HepG2 (cell line): ENCODE measurements at regions not wholly inside any gene's neighbourhood (a gene's known extent, or its start where the extent isn't known, plus 50 kb on each side); places are given as distances from the start of the nearest gene placed in this dataset.

Experiments used
- ATAC-seq: fragments of 200-7000 bp; cut with Tn5 transposase; 3 replicates; pipeline ENCODE4 v1.9.1; 2020; ENCODE audit warnings: mild to moderate bottlenecking, moderate library complexity
- BruUV-seq: library from RNA; stranded (reverse); fragments of 400-500 nt; replicated peaks from 2 replicates; lab custom pipeline; 2021; lab: Mats Ljungman, UMichigan
- CTCF ChIA-PET: fragments of 300-600 bp; formaldehyde crosslinking; extraction: SDS; loops from one replicate; lab custom pipeline; 2021; ENCODE audit warnings: low total read pairs, inconsistent platforms, low intra/inter-chr PET ratio; lab: Yijun Ruan, JAX
- POLR2A ChIA-PET: fragments of 350-600 bp; sonication (Branson Sonifier 250); formaldehyde crosslinking; loops from one replicate; lab custom pipeline; 2020; ENCODE audit warnings: antibody characterized with exemption, inconsistent platforms; lab: Yijun Ruan, JAX
- DNase-seq: peaks from one replicate; pipeline ENCODE4 v3.0.0-alpha.2; 2015; ENCODE audit warnings: low spot score
- FAIRE-seq: peaks from 3 replicates; lab custom pipeline; 2011; peaks lifted over from hg19 to GRCh38; lab: Jason Lieb, UNC
- H2AFZ ChIP-seq: one replicate; pipeline ENCODE4 v1.6.1; 2011; ENCODE audit warnings: low read length, inconsistent platforms
- H3K27ac ChIP-seq: fragments of 300-600 bp; 3 replicates; pipeline ENCODE4 v1.8.0; 2011; ENCODE audit warnings: mixed run types, mild to moderate bottlenecking, mixed read lengths, low read length, inconsistent platforms; ENCODE audit not compliant: insufficient read depth; ENCODE audit errors: extremely low read length
- H3K27me3 ChIP-seq, 2 experiments: fragments of 200-600 bp in 1 of 2; 2 replicates in 1 of 2; 3 replicates in 1 of 2; pipeline versions ENCODE4 v1.6.0 to v1.8.0; 2011; ENCODE audit warnings: low read length in 2 of 2, mild to moderate bottlenecking in 2 of 2, moderate library complexity in 2 of 2, inconsistent platforms in 1 of 2; ENCODE audit not compliant: insufficient read depth in 2 of 2, control insufficient read depth in 1 of 2
- H3K36me3 ChIP-seq, 2 experiments: fragments of 200-600 bp in 1 of 2; replicated peaks in 1 of 2; 2 replicates in 1 of 2; 3 replicates in 1 of 2; pipeline versions ENCODE4 v1.5.1 to v1.8.0; 2011; ENCODE audit warnings: low read length in 2 of 2, inconsistent platforms in 1 of 2; ENCODE audit not compliant: insufficient read depth in 2 of 2, control insufficient read depth in 1 of 2
- H3K4me1 ChIP-seq: 2 replicates; pipeline ENCODE4 v1.5.1; 2012; ENCODE audit warnings: low read length, inconsistent platforms; ENCODE audit not compliant: insufficient read depth
- H3K4me2 ChIP-seq: 2 replicates; pipeline ENCODE4 v1.6.0; 2011; ENCODE audit warnings: low read depth, low read length, inconsistent platforms
- H3K4me3 ChIP-seq, 3 experiments: fragments of 200-600 bp in 1 of 3; sonication (generic), shearing (Covaris generic) in 1 of 3; replicated peaks in 1 of 3; 2 replicates each; pipeline ENCODE4 v1.5.1; 2011 to 2016; ENCODE audit warnings: low read length in 3 of 3, inconsistent platforms in 2 of 3, low read depth in 2 of 3, mild to moderate bottlenecking in 2 of 3, control low read depth in 1 of 3, mixed read lengths in 1 of 3; ENCODE audit not compliant: insufficient read depth in 1 of 3
- H3K79me2 ChIP-seq: one replicate; pipeline ENCODE4 v1.6.1; 2011; ENCODE audit warnings: low read length, inconsistent platforms; ENCODE audit not compliant: insufficient read depth
- H3K9ac ChIP-seq: 2 replicates; pipeline ENCODE4 v1.6.0; 2011; ENCODE audit warnings: mild to moderate bottlenecking, low read depth, low read length, inconsistent platforms; ENCODE audit not compliant: insufficient read depth
- H3K9me3 ChIP-seq: 2 replicates; pipeline ENCODE4 v1.5.1; 2012; ENCODE audit warnings: mild to moderate bottlenecking, low read length
- H4K20me1 ChIP-seq: 2 replicates; pipeline ENCODE4 v1.6.0; 2011; ENCODE audit warnings: inconsistent platforms, mild to moderate bottlenecking, low read length, moderate library complexity; ENCODE audit not compliant: insufficient read depth
- CBX5 ChIP-seq: sonication (generic); formaldehyde crosslinking; IDR thresholded peaks from 2 replicates; pipeline ENCODE4 v1.4.0; 2020; ENCODE audit warnings: missing genetic modification reagents, borderline replicate concordance
- CREM ChIP-seq, 2 experiments: sonication (generic) in 1 of 2; formaldehyde crosslinking in 1 of 2; IDR thresholded peaks; 2 replicates each; pipeline versions ENCODE4 v1.4.0 to v1.6.1; 2016 to 2020; ENCODE audit warnings: antibody characterized with exemption in 1 of 2, mild to moderate bottlenecking in 1 of 2, missing genetic modification reagents in 1 of 2
- FOXA1 ChIP-seq, 2 experiments: fragments of 450-650 bp in 1 of 2; sonication (generic) in 1 of 2; formaldehyde crosslinking in 1 of 2; IDR thresholded peaks; 2 replicates each; pipeline versions ENCODE4 v1.4.0 to v1.6.1; 2016 to 2020; ENCODE audit warnings: missing genetic modification reagents in 1 of 2
- GATAD2A ChIP-seq: IDR thresholded peaks from 2 replicates; pipeline ENCODE4 v1.6.1; 2016
- HMGA1 ChIP-seq: sonication (generic); formaldehyde crosslinking; conservative IDR thresholded peaks from 2 replicates; pipeline ENCODE4 v1.4.0; 2020; ENCODE audit warnings: missing genetic modification reagents
- HNF1B ChIP-seq: sonication (generic); formaldehyde crosslinking; IDR thresholded peaks from 2 replicates; pipeline ENCODE4 v1.5.1; 2020; ENCODE audit warnings: mild to moderate bottlenecking, moderate library complexity, missing genetic modification reagents
- HNF4A ChIP-seq: sonication (generic); formaldehyde crosslinking; IDR thresholded peaks from 2 replicates; pipeline ENCODE4 v1.4.0; 2020; ENCODE audit warnings: missing genetic modification reagents
- JARID2 ChIP-seq: sonication (generic); formaldehyde crosslinking; IDR thresholded peaks from 2 replicates; pipeline ENCODE4 v1.8.1; 2023; ENCODE audit warnings: missing genetic modification reagents, inconsistent platforms; ENCODE audit not compliant: insufficient replicate concordance
- MAFF ChIP-seq: IDR thresholded peaks from 2 replicates; pipeline ENCODE4 v1.6.1; 2011; ENCODE audit warnings: low read depth, low read length, improper control_type of control experiment
- MAFK ChIP-seq, 2 experiments: IDR thresholded peaks in 1 of 2; conservative IDR thresholded peaks in 1 of 2; 2 replicates each; pipeline ENCODE4 v1.6.1; 2011; ENCODE audit warnings: improper control_type of control experiment in 2 of 2, low read length in 2 of 2
- MAX ChIP-seq: IDR thresholded peaks from 2 replicates; pipeline ENCODE4 v1.6.1; 2012; ENCODE audit warnings: inconsistent platforms
- RXRB ChIP-seq: IDR thresholded peaks from 2 replicates; pipeline ENCODE4 v1.6.1; 2016; ENCODE audit warnings: borderline replicate concordance, missing genetic modification reagents, missing compliant biosample characterization
- SMYD3 ChIP-seq: sonication (generic); formaldehyde crosslinking; IDR thresholded peaks from 2 replicates; pipeline ENCODE4 v1.8.1; 2023; ENCODE audit warnings: mild to moderate bottlenecking, missing genetic modification reagents
- ZFP1 ChIP-seq: IDR thresholded peaks from 2 replicates; pipeline ENCODE4 v1.6.1; 2016
- ZNF343 ChIP-seq: sonication (generic); formaldehyde crosslinking; IDR thresholded peaks from 2 replicates; pipeline ENCODE4 v1.4.0; 2020; ENCODE audit warnings: mild to moderate bottlenecking, missing genetic modification reagents
- ZNF567 ChIP-seq: sonication (generic); formaldehyde crosslinking; IDR thresholded peaks from 2 replicates; pipeline ENCODE4 v1.8.1; 2023; ENCODE audit warnings: mild to moderate bottlenecking, missing genetic modification reagents, borderline replicate concordance
- WGBS: methylation state at CpG from one replicate; pipeline ENCODE4 v1.1.6; 2017; ENCODE audit warnings: low lambda C conversion rate; 5-methylcytosine and 5-hydroxymethylcytosine counted together
- in situ Hi-C: cut with HindIII; loops from 2 replicates; pipeline ENCODE4 v1.10.0; 2017; ENCODE audit warnings: low pct_unique_long_range_greater_than_20kb; ENCODE audit not compliant: extremely low pct_ligation_motif_present
- intact Hi-C: fragments of 100-400 bp; cut with micrococcal nuclease; formaldehyde crosslinking; loops from one replicate; pipeline ENCODE4 v1.10.0; 2022; ENCODE audit not compliant: unreplicated experiment
- TF ChIP-seq, protein P1 (sequence below): sonication (generic); formaldehyde crosslinking; IDR thresholded peaks from 2 replicates; pipeline ENCODE4 v1.4.0; 2020; ENCODE audit warnings: missing genetic modification reagents

DNA sequence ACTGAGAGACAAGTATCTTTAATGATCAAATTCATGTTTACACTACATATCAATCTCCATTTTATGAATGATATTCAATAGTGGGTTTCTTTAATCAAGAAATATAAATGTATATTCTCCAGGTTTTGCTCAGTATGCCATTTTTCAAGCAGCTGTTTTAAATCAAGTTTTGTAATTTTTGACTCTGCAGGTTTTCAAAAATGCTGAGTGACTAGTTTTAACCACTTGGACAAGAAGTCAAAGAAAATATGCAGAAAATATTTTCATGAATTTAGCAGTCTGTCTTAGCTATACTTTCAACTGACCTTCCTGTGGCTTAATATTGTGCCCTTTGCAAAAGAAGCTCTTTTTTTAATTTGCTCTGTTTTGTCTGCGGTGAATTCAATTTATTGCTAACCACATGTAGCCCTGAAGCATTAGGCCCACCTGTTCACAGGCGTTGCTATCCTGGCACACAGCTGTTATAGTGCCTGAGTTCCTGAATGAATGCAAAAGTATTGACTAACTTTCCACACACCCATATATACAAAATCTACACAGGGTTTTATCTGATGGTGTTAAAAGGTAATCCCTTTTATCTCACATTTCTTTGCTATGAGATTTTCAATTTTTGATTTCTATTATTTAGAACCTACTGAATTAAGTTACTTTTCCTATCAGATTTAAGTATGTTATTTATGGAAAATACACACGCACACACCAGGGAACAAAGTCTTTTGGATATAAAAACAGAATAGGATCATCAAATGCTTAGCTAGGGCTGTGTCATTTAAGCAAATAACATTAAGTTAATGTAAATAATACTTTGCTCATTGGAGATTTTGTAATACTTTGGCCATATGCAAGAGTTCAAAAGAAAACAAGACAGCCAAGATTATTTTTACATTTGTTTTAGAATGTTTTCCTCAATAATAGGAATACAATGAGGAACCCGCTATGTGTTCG, 1166.1 kb upstream of the GBE1 start:
- Histone ChIP-seq H3K79me2 (no peaks in the 10 kb centered on the region), H3K27me3 (no peaks in the 10 kb centered on the region), H3K4me1 (peaks cover 17% of the 10 kb centered on the region), H3K9ac (no peak overlapping the region), H3K27ac (peak overlapping the region; percentile 37), H3K4me3 (peak overlapping the region in 1 of 3 experiments; percentile 29; a peak in 2 of 6 replicates), H3K36me3 (no peaks in the 10 kb centered on the region), H3K4me2 (peak overlapping the region; percentile 42), H2AFZ (no peak overlapping the region), H3K9me3 (no peaks in the 10 kb centered on the region), H4K20me1 (no peaks in the 10 kb centered on the region)
- in situ Hi-C loops (no loop called here), intact Hi-C loops (no loop called here)
- ATAC-seq (peak; percentile 94), FAIRE-seq (no peak), DNase-seq (peak; percentile 52)
- ChIA-PET CTCF (no interaction called here), POLR2A (no interaction called here)
- 11% methylated on average over 5 of the region's 5 CpGs for WGBS
- BruUV-seq = no TSS peak
- TF ChIP-seq HMGA1 = no peak
- no peak for TF ChIP-seq JARID2 (CRISPR knock-in tag)
- no peak for TF ChIP-seq ZFP1 (CRISPR knock-in tag)
- TF ChIP-seq MAX = no peak
- 0 out of 2 replicates have a peak, but pooled peaks have one; percentile 51 for TF ChIP-seq FOXA1 (IDR thresholded peaks at IDR 0.05)
- 0 out of 2 replicates have a peak, but pooled peaks have one; percentile 24 for TF ChIP-seq FOXA1 (CRISPR knock-in tag; IDR thresholded peaks at IDR 0.05)
- no peak for TF ChIP-seq RXRB (CRISPR knock-in tag)
- TF ChIP-seq ZNF343 (CRISPR knock-in tag) = no peak
- peak; percentile 38; the same call in 1 of the 2 replicates for TF ChIP-seq GATAD2A
- TF ChIP-seq, protein P1, sequence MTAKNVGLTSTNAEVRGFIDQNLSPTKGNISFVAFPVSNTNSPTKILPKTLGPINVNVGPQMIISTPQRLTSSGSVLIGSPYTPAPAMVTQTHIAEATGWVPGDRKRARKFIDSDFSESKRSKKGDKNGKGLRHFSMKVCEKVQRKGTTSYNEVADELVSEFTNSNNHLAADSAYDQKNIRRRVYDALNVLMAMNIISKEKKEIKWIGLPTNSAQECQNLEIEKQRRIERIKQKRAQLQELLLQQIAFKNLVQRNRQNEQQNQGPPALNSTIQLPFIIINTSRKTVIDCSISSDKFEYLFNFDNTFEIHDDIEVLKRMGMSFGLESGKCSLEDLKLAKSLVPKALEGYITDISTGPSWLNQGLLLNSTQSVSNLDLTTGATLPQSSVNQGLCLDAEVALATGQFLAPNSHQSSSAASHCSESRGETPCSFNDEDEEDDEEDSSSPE (CRISPR knock-in tag) = no peak
- peak; percentile 64 for TF ChIP-seq MAFF
- TF ChIP-seq HNF4A (CRISPR knock-in tag) = peak; percentile 42
- 0 out of 2 replicates have a peak, but pooled peaks have one; percentile 15 for TF ChIP-seq CREM (IDR thresholded peaks at IDR 0.05)
- no peak for TF ChIP-seq CREM (CRISPR knock-in tag; IDR thresholded peaks at IDR 0.05)
- TF ChIP-seq SMYD3 (CRISPR knock-in tag) = no peak
- peak; percentile 32 to 68; a peak in 3 of 4 replicates for TF ChIP-seq MAFK (conservative IDR thresholded peaks at IDR 0.05 in 1 of 2, IDR thresholded peaks at IDR 0.05 in 1 of 2; ENCODE audit: low read length in 2 of 2)
- no peak for TF ChIP-seq CBX5
- no peak for TF ChIP-seq ZNF567 (CRISPR knock-in tag)
- TF ChIP-seq HNF1B (CRISPR knock-in tag) = no peak
